ENCODE measurements at regions not wholly inside any gene's neighbourhood (a gene's known extent, or its start where the extent isn't known, plus 50 kb on each side); places are given as distances from the start of the nearest gene placed in this dataset.

DNA sequence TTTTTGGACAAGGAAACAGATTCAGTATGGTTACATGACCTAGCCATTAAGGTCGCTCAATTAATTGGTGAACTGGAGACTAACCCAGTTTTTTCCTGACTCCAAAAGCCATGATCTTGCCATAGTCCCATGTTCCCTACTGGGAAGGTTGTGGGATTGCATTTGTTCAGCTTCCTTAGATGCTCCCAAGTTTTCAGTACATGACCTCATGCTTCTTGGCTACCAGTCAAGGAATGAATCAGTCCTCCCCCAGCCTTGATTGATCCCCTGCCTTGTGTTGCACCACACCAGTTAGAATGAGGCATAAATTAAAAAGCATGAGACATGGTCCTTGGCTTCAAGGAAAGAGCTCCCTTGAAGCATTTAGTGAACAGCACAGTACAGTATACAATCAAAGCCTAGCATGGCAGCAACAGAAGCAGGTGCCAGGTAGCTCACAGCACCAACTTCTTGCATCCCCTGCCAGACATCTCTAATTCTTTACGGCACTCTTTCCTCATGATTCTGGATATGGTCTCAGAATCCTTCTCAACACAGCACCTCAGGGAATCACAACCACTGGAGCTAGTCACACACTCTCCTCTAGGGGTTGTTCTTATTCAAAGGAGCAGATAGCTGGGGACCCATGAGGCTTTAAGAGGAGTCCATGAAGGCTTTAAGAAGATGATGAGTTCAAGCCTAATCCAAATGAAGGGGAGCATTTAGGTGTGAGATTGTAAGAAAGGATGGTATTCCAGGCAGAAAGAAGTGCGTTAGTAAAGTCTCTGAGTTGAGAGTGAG is 295.5 kb upstream of the CLINT1 start:
- DNase-seq (ENCODE audit: low read depth in 1 of 2, low spot score in 1 of 2), result no peak
- Histone ChIP-seq H3K4me3 (replicated peaks; ENCODE audit: insufficient read depth, low read length) (no peak overlapping the region), H3K27me3 (ENCODE audit: insufficient read depth, poor library complexity, severe bottlenecking) (peaks cover 2% of the 10 kb centered on the region), H3K27ac (replicated peaks) (no peak overlapping the region)
- no peak for TF ChIP-seq GABPA (IDR thresholded peaks at IDR 0.05; ENCODE audit: low read depth)
- no peak for TF ChIP-seq SPI1 (IDR thresholded peaks at IDR 0.05; ENCODE audit: borderline replicate concordance, low read depth)
- no peak for TF ChIP-seq POLR2AphosphoS5 (IDR thresholded peaks at IDR 0.05; ENCODE audit: low read depth)
- TF ChIP-seq, protein P1, sequence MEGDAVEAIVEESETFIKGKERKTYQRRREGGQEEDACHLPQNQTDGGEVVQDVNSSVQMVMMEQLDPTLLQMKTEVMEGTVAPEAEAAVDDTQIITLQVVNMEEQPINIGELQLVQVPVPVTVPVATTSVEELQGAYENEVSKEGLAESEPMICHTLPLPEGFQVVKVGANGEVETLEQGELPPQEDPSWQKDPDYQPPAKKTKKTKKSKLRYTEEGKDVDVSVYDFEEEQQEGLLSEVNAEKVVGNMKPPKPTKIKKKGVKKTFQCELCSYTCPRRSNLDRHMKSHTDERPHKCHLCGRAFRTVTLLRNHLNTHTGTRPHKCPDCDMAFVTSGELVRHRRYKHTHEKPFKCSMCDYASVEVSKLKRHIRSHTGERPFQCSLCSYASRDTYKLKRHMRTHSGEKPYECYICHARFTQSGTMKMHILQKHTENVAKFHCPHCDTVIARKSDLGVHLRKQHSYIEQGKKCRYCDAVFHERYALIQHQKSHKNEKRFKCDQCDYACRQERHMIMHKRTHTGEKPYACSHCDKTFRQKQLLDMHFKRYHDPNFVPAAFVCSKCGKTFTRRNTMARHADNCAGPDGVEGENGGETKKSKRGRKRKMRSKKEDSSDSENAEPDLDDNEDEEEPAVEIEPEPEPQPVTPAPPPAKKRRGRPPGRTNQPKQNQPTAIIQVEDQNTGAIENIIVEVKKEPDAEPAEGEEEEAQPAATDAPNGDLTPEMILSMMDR (IDR thresholded peaks at IDR 0.05; ENCODE audit: insufficient read depth, low read length), result no peak
- no peak for TF ChIP-seq REST (IDR thresholded peaks at IDR 0.05; ENCODE audit: insufficient replicate concordance, low read depth)

DNA sequence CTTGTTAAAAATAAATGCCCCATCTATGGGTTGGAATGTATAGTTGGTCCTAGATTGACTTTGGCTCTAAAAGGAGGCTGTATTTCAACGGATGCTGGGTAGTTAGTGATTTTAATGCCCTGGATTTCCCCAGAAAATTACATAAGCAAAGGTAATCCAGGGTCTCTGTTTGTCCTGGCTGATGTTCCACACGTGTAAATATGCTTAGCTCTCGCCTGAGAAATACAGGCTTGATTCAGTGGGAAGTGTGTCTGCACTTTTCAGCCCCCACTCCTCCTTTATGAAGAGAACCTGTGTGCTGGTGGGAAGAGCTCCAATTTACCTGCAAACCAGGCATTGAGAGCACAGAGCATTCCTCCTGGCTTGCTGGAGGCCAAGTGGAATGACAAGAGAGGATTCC is 294.6 kb upstream of the CLINT1 start:
- Histone ChIP-seq H3K4me3 (replicated peaks; ENCODE audit: insufficient read depth, low read length) (no peak overlapping the region), H3K27ac (replicated peaks) (no peak overlapping the region), H3K27me3 (ENCODE audit: insufficient read depth, poor library complexity, severe bottlenecking) (peaks cover 2% of the 10 kb centered on the region)
- no peak for DNase-seq (ENCODE audit: low read depth in 1 of 2, low spot score in 1 of 2)
- TF ChIP-seq REST (IDR thresholded peaks at IDR 0.05; ENCODE audit: insufficient replicate concordance, low read depth) (no peak), GABPA (IDR thresholded peaks at IDR 0.05; ENCODE audit: low read depth) (no peak), POLR2AphosphoS5 (IDR thresholded peaks at IDR 0.05; ENCODE audit: low read depth) (no peak)
- TF ChIP-seq, protein P1 (IDR thresholded peaks at IDR 0.05; ENCODE audit: insufficient read depth, low read length), result no peak

GRCh38 chr5:158152136-158152535 is 293.2 kb upstream of the CLINT1 start:
- TF ChIP-seq SPI1 (IDR thresholded peaks at IDR 0.05; ENCODE audit: borderline replicate concordance, low read depth) (no peak), GABPA (IDR thresholded peaks at IDR 0.05; ENCODE audit: low read depth) (no peak), REST (IDR thresholded peaks at IDR 0.05; ENCODE audit: insufficient replicate concordance, low read depth) (no peak), POLR2AphosphoS5 (IDR thresholded peaks at IDR 0.05; ENCODE audit: low read depth) (no peak)
- TF ChIP-seq, protein P1 (IDR thresholded peaks at IDR 0.05; ENCODE audit: insufficient read depth, low read length), result no peak
- Histone ChIP-seq H3K27me3 (ENCODE audit: insufficient read depth, poor library complexity, severe bottlenecking) (peaks cover 2% of the 10 kb centered on the region), H3K4me3 (replicated peaks; ENCODE audit: insufficient read depth, low read length) (no peak overlapping the region), H3K27ac (replicated peaks) (no peak overlapping the region)
- DNase-seq (ENCODE audit: low read depth in 1 of 2, low spot score in 1 of 2), result no peak

All from HL-60 (cell line).